ENCODE measurements at regions not wholly inside any gene's neighbourhood (a gene's known extent, or its start where the extent isn't known, plus 50 kb on each side); places are given as distances from the start of the nearest gene placed in this dataset.

DNA sequence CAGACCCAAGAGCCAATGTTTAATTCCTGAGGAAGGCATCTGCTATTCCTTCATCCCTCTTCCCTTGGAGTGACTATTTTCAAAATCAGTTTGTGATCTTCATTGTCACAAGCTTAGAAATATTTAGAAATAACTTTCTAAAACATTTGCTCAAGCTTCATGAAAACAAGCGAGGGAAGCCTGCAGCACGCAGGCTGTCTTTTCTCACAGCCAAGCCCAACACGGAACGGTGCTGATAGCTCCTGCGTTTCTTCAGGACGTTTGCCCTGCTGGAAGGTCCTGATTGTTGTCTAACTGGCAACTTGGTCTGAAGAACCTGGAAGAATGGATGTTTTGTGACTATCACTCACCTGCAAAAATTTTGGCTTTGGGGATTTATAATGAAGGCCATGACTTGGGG lies 152.5 kb downstream of the FGF9 start:
- WGBS, 2 donors: 27 to 49% methylated on average over 6 of the region's 6 CpGs
- intact Hi-C loops (cut with DNase I): no loop called here

DNA sequence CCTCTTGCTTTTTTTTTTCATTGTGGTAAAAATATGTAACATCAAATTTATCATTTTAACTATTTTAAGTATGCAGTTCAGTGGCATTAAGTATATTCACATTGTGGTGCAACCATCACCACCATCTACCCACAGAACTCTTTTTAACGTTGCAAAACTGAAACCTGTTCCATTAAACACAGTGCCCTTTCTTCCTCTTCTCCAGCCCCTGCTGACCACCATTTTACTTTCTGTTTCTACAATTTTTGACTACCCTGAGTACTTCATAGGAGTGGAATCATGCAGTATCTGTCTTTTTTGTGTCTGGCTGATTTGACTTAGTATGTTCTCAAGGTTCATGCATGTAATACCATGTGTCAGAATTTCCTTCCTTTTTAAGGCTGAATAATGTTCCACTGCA lies 153.1 kb downstream of the FGF9 start:
- ATAC-seq (no peak), DNase-seq (no peak)
- Histone ChIP-seq H3K27me3 (no peaks in the 10 kb centered on the region), H3K27ac (no peak overlapping the region), H3K4me3 (no peak overlapping the region), H3K4me1 (peaks cover 0 to 14% (median 0%) of the 10 kb centered on the region in 9 donors), H3K36me3 (no peaks in the 10 kb centered on the region), H3K9me3 (peaks cover 0 to 6% (median 0%) of the 10 kb centered on the region in 11 donors)
- TF ChIP-seq, protein P1, sequence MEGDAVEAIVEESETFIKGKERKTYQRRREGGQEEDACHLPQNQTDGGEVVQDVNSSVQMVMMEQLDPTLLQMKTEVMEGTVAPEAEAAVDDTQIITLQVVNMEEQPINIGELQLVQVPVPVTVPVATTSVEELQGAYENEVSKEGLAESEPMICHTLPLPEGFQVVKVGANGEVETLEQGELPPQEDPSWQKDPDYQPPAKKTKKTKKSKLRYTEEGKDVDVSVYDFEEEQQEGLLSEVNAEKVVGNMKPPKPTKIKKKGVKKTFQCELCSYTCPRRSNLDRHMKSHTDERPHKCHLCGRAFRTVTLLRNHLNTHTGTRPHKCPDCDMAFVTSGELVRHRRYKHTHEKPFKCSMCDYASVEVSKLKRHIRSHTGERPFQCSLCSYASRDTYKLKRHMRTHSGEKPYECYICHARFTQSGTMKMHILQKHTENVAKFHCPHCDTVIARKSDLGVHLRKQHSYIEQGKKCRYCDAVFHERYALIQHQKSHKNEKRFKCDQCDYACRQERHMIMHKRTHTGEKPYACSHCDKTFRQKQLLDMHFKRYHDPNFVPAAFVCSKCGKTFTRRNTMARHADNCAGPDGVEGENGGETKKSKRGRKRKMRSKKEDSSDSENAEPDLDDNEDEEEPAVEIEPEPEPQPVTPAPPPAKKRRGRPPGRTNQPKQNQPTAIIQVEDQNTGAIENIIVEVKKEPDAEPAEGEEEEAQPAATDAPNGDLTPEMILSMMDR (IDR thresholded peaks at IDR 0.05): no peak
- intact Hi-C loops (cut with DNase I): no loop called here
- 70 to 87% methylated on average over 1 of the region's 1 CpG for WGBS, 2 donors

More for the DNA sequence above, 152.5 kb downstream of the FGF9 start:
- peaks cover 0 to 6% (median 0%) of the 10 kb centered on the region in 11 donors for H3K9me3 ChIP-seq
- ATAC-seq (no peak), DNase-seq (no peak)
- no peak overlapping the region for H3K27ac ChIP-seq
- no peaks in the 10 kb centered on the region for H3K27me3 ChIP-seq
- TF ChIP-seq, protein P1 (IDR thresholded peaks at IDR 0.05): no peak
- H3K36me3 ChIP-seq: no peaks in the 10 kb centered on the region
- no peak overlapping the region for H3K4me3 ChIP-seq
- peaks cover 0 to 14% (median 0%) of the 10 kb centered on the region in 9 donors for H3K4me1 ChIP-seq

DNA sequence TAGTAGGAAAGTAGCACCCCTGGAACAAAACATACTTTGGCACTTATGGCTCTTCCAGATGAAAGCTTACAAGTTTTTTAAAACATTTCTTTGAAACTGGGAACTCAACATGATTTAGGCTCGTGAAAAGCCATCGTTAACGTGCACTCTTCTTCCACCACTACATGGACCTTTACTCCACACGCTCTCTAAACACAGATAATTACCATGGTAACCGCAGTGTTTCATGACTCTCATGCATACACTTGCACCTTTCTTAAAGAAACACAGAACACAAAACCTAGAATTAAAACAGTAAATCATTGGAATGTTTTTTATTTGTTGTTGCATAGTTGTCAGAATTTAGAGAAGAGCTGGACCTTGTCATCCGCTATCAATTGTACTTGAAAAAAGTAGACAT lies 154.3 kb downstream of the FGF9 start:
- Histone ChIP-seq H3K4me3 (no peak overlapping the region), H3K36me3 (no peaks in the 10 kb centered on the region), H3K4me1 (peaks cover 0 to 14% (median 0%) of the 10 kb centered on the region in 9 donors), H3K27ac (no peak overlapping the region), H3K9me3 (peaks cover 0 to 6% (median 0%) of the 10 kb centered on the region in 11 donors), H3K27me3 (no peaks in the 10 kb centered on the region)
- ATAC-seq (peak in 1 of 8 donors; percentile 53), DNase-seq (no peak)
- intact Hi-C loops (cut with DNase I): no loop called here
- TF ChIP-seq, protein P1 (IDR thresholded peaks at IDR 0.05): no peak
- 38 to 43% methylated on average over 6 of the region's 6 CpGs for WGBS, 2 donors

DNA sequence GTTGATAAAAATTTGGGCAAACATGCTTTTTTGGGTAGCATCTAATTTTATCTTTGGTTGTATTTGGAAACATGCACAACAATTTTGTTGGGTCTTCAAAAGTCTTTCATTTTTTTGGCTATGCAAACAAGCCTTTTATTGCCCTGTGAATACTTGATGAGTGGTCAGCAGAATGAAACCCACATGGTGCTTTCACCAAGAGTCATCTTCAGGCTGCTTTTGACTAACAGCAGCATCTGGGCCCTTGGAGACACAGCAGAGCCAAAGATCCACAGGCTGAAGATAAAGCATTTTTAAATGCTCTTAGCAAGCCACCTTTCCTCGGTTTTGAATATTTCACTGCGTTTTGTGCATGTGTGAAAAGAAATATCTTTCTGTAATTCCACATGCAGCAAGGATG lies 154.9 kb downstream of the FGF9 start:
- Histone ChIP-seq H3K4me3 (no peak overlapping the region), H3K4me1 (peaks cover 0 to 14% (median 0%) of the 10 kb centered on the region in 9 donors), H3K27me3 (no peaks in the 10 kb centered on the region), H3K36me3 (no peaks in the 10 kb centered on the region), H3K27ac (no peak overlapping the region), H3K9me3 (peaks cover 0 to 6% (median 0%) of the 10 kb centered on the region in 11 donors)
- WGBS, 2 donors: 48 to 62% methylated on average over 2 of the region's 2 CpGs
- ATAC-seq (no peak), DNase-seq (no peak)
- TF ChIP-seq, protein P1 (IDR thresholded peaks at IDR 0.05): no peak
- intact Hi-C loops (cut with DNase I): no loop called here
